Panc1 (cell line): ENCODE measurements at regions not wholly inside any gene's neighbourhood (a gene's known extent, or its start where the extent isn't known, plus 50 kb on each side); places are given as distances from the start of the nearest gene placed in this dataset.

Source experiments
- ATAC-seq: fragments of 200-7000 bp; cut with Tn5 transposase; 2 replicates; pipeline ENCODE4 v1.9.1; 2020; ENCODE audit warnings: mild to moderate bottlenecking, moderate library complexity
- BruUV-seq: library from RNA; stranded (reverse); fragments of 400-500 nt; replicated peaks from 2 replicates; lab custom pipeline; 2021; lab: Mats Ljungman, UMichigan
- CTCF ChIA-PET: fragments of 300-600 bp; sonication (Branson Sonifier 250); formaldehyde crosslinking; loops from one replicate; lab custom pipeline; 2022; ENCODE audit warnings: antibody characterized with exemption; lab: Charles Lee
- POLR2A ChIA-PET: fragments of 300-600 bp; sonication (Branson Sonifier 250); formaldehyde crosslinking; loops from one replicate; lab custom pipeline; 2022; ENCODE audit warnings: antibody characterized with exemption; lab: Charles Lee
- DNase-seq: peaks from one replicate; pipeline ENCODE4 v3.0.0-alpha.2; 2010; ENCODE audit warnings: low read depth, low spot score
- H3K27ac ChIP-seq: 2 replicates; pipeline ENCODE4 v1.5.1; 2011; ENCODE audit warnings: mild to moderate bottlenecking, low read length, inconsistent platforms
- H3K27me3 ChIP-seq: fragments of 200-500 bp; sonication (Bioruptor generic); 2 replicates; pipeline ENCODE4 v1.6.0; 2014; ENCODE audit warnings: low read length, inconsistent platforms; ENCODE audit not compliant: control insufficient read depth, insufficient read depth
- H3K36me3 ChIP-seq: fragments of 200-500 bp; sonication (Bioruptor generic); 2 replicates; pipeline ENCODE4 v1.5.1; 2014; ENCODE audit warnings: inconsistent platforms, mild to moderate bottlenecking, low read length, moderate library complexity; ENCODE audit not compliant: control insufficient read depth, insufficient read depth
- H3K4me1 ChIP-seq: 2 replicates; pipeline ENCODE4 v1.5.1; 2011; ENCODE audit warnings: inconsistent platforms, mild to moderate bottlenecking, low read length, moderate library complexity; ENCODE audit not compliant: control insufficient read depth, insufficient read depth
- H3K4me3 ChIP-seq, 2 experiments: 2 replicates each; pipeline ENCODE4 v1.5.1; 2011 to 2012; ENCODE audit warnings: low read depth in 2 of 2, low read length in 2 of 2, mild to moderate bottlenecking in 2 of 2, inconsistent platforms in 1 of 2, moderate library complexity in 1 of 2
- H3K9me3 ChIP-seq: fragments of 200-500 bp; sonication (Bioruptor generic); 2 replicates; pipeline ENCODE4 v1.5.1; 2014; ENCODE audit warnings: low read depth, mild to moderate bottlenecking, inconsistent platforms, low read length, moderate library complexity; ENCODE audit not compliant: control insufficient read depth, insufficient read depth
- POLR2AphosphoS5 ChIP-seq: IDR thresholded peaks from 2 replicates; pipeline ENCODE4 v1.6.1; 2012; ENCODE audit warnings: mild to moderate bottlenecking, low read depth, low read length, moderate library complexity
- SIN3A ChIP-seq: IDR thresholded peaks from 2 replicates; pipeline ENCODE4 v1.6.1; 2012; ENCODE audit warnings: low read depth, mild to moderate bottlenecking, low read length, moderate library complexity, borderline replicate concordance; ENCODE audit not compliant: insufficient read depth
- TCF7L2 ChIP-seq: IDR thresholded peaks from 2 replicates; pipeline ENCODE4 v1.6.1; 2011; ENCODE audit warnings: mild to moderate bottlenecking, low read depth, low read length, inconsistent platforms
- in situ Hi-C: cut with HindIII; loops from 2 replicates; pipeline ENCODE4 v1.10.0; 2016; ENCODE audit warnings: low sequenced_read_pairs, low pct_unique_long_range_greater_than_20kb
- intact Hi-C: fragments of 100-400 bp; cut with micrococcal nuclease; formaldehyde crosslinking; loops from one replicate; pipeline ENCODE4 v1.10.0; 2022; ENCODE audit not compliant: unreplicated experiment
- TF ChIP-seq, protein P1 (sequence below), 2 experiments: IDR thresholded peaks; 2 replicates each; pipeline ENCODE4 v1.6.1; 2011 to 2012; ENCODE audit warnings: low read depth in 2 of 2, control low read depth in 1 of 2, low read length in 1 of 2, mild to moderate bottlenecking in 1 of 2, moderate library complexity in 1 of 2; ENCODE audit not compliant: insufficient read depth in 1 of 2
- TF ChIP-seq, protein P2 (sequence below): fragments of 450-650 bp; IDR thresholded peaks from 2 replicates; pipeline ENCODE4 v1.5.1; 2017; ENCODE audit warnings: mild to moderate bottlenecking

DNA sequence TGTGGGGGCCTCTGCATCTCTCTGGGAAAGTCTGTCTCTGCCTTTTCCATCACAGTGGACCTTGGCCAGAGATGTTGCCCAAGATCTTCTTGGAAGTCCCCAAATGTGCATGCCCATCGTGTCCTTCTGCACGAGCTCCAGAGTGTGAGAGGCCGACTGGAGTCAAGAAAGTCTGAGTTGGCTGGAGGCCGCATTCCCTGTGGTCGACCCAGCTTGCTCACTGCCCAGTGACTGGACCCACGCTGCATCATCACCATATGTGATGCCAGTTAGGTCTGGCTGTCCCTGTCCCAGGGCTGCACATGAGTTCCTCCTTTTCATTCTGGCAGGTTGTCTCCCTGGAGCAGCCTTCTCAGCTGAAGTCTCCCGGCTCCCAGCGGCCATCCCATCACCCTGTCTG lies 93.8 kb downstream of the ARL4C start:
- Histone ChIP-seq H3K36me3 (no peaks in the 10 kb centered on the region), H3K4me1 (peaks cover 13% of the 10 kb centered on the region), H3K27me3 (no peaks in the 10 kb centered on the region), H3K9me3 (no peaks in the 10 kb centered on the region), H3K4me3 (no peak overlapping the region), H3K27ac (peak overlapping the region; percentile 25)
- peak; percentile 53; the same call in 1 of the 2 replicates for ATAC-seq
- POLR2A ChIA-PET: no interaction called here
- no peak for DNase-seq
- BruUV-seq: no TSS peak
- in situ Hi-C loops: no loop called here
- no peak for TF ChIP-seq POLR2AphosphoS5
- no peak for TF ChIP-seq SIN3A
- TF ChIP-seq, protein P1, sequence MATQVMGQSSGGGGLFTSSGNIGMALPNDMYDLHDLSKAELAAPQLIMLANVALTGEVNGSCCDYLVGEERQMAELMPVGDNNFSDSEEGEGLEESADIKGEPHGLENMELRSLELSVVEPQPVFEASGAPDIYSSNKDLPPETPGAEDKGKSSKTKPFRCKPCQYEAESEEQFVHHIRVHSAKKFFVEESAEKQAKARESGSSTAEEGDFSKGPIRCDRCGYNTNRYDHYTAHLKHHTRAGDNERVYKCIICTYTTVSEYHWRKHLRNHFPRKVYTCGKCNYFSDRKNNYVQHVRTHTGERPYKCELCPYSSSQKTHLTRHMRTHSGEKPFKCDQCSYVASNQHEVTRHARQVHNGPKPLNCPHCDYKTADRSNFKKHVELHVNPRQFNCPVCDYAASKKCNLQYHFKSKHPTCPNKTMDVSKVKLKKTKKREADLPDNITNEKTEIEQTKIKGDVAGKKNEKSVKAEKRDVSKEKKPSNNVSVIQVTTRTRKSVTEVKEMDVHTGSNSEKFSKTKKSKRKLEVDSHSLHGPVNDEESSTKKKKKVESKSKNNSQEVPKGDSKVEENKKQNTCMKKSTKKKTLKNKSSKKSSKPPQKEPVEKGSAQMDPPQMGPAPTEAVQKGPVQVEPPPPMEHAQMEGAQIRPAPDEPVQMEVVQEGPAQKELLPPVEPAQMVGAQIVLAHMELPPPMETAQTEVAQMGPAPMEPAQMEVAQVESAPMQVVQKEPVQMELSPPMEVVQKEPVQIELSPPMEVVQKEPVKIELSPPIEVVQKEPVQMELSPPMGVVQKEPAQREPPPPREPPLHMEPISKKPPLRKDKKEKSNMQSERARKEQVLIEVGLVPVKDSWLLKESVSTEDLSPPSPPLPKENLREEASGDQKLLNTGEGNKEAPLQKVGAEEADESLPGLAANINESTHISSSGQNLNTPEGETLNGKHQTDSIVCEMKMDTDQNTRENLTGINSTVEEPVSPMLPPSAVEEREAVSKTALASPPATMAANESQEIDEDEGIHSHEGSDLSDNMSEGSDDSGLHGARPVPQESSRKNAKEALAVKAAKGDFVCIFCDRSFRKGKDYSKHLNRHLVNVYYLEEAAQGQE (IDR thresholded peaks at IDR 0.05; ENCODE audit: insufficient read depth in 1 of 2, low read depth in 2 of 2, low read length in 1 of 2): no peak
- TF ChIP-seq, protein P2, sequence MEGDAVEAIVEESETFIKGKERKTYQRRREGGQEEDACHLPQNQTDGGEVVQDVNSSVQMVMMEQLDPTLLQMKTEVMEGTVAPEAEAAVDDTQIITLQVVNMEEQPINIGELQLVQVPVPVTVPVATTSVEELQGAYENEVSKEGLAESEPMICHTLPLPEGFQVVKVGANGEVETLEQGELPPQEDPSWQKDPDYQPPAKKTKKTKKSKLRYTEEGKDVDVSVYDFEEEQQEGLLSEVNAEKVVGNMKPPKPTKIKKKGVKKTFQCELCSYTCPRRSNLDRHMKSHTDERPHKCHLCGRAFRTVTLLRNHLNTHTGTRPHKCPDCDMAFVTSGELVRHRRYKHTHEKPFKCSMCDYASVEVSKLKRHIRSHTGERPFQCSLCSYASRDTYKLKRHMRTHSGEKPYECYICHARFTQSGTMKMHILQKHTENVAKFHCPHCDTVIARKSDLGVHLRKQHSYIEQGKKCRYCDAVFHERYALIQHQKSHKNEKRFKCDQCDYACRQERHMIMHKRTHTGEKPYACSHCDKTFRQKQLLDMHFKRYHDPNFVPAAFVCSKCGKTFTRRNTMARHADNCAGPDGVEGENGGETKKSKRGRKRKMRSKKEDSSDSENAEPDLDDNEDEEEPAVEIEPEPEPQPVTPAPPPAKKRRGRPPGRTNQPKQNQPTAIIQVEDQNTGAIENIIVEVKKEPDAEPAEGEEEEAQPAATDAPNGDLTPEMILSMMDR: no peak
- no peak for TF ChIP-seq TCF7L2
- CTCF ChIA-PET: no interaction called here
- intact Hi-C loops: no loop called here

DNA sequence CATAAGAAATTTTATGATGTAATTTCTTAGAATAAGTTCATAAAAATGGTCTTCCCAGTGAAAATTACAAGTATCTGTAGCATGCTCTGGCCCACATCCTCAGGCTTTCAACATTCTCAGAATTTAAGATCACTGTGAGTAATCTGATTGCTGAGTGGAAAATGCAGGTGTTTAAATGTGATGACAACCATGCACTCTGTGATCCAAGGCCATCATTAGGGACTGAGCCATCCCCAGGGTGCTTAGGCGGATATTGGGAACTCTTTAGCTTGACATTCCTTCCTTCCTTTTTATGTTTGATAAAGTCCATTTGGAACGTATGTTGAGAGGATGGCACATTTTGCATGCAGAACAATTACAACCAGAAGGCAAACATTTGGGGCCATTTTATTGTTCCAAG lies 95.5 kb downstream of the ARL4C start:
- DNase-seq (no peak), ATAC-seq (no peak)
- intact Hi-C loops (no loop called here), in situ Hi-C loops (no loop called here)
- Histone ChIP-seq H3K9me3 (no peaks in the 10 kb centered on the region), H3K4me1 (peaks cover 15% of the 10 kb centered on the region), H3K27me3 (no peaks in the 10 kb centered on the region), H3K27ac (peak overlapping the region; percentile 36; the same call in 1 of the 2 replicates), H3K4me3 (no peak overlapping the region), H3K36me3 (no peaks in the 10 kb centered on the region)
- CTCF ChIA-PET: no interaction called here
- POLR2A ChIA-PET: no interaction called here
- BruUV-seq: no TSS peak
- TF ChIP-seq SIN3A (no peak), TCF7L2 (no peak), POLR2AphosphoS5 (no peak)
- TF ChIP-seq, protein P1 (IDR thresholded peaks at IDR 0.05; ENCODE audit: insufficient read depth in 1 of 2, low read depth in 2 of 2, low read length in 1 of 2): no peak
- TF ChIP-seq, protein P2: no peak
